ENCODE measurements at regions not wholly inside any gene's neighbourhood (a gene's known extent, or its start where the extent isn't known, plus 50 kb on each side); places are given as distances from the start of the nearest gene placed in this dataset.

DNA sequence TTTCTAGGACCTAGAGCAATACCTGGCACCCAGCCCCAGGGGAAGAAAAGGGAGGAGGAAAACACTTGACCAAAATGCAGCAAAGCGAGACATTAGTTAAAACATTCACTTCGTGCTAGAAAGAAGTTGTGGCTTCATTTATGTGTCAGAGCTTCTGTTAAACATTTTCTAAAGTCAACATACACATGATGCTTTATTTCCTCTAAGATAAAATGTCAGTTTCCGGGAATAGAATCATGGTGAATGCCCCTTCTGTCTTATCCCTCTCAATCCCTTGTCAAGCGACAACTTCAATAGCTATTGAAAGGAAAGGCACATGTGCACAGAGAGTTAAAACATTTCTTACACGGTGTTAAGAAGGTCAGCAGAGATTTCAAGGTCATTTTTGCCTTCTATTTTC lies 404.6 kb upstream of the CWC22 start:
- TF ChIP-seq, protein P1, sequence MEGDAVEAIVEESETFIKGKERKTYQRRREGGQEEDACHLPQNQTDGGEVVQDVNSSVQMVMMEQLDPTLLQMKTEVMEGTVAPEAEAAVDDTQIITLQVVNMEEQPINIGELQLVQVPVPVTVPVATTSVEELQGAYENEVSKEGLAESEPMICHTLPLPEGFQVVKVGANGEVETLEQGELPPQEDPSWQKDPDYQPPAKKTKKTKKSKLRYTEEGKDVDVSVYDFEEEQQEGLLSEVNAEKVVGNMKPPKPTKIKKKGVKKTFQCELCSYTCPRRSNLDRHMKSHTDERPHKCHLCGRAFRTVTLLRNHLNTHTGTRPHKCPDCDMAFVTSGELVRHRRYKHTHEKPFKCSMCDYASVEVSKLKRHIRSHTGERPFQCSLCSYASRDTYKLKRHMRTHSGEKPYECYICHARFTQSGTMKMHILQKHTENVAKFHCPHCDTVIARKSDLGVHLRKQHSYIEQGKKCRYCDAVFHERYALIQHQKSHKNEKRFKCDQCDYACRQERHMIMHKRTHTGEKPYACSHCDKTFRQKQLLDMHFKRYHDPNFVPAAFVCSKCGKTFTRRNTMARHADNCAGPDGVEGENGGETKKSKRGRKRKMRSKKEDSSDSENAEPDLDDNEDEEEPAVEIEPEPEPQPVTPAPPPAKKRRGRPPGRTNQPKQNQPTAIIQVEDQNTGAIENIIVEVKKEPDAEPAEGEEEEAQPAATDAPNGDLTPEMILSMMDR (IDR thresholded peaks at IDR 0.05; ENCODE audit: insufficient read depth, missing control alignments): no peak
- DNase-seq (ENCODE audit: insufficient read length, low spot score) (no peak), FAIRE-seq (peak; percentile 64)

DNA sequence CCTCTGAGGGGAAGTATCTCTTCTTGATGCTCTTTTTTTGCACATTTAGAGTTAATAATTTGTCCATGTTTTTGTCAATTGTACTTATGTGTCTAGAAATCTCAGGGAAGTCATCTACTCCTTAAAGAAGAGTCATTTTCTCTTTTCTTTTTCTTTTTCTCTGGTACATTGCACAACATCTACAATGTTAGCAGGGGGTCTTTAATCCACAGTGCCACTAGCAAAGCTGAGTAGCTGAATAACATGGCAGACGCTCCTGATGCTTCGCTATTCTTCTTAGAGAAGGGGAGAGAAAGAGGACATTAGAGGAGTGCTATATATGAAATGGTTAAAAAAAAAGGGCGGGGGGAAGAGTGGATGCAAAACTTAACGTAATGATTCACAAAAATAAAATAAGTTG lies 399.6 kb upstream of the CWC22 start:
- FAIRE-seq (no peak), DNase-seq (ENCODE audit: insufficient read length, low spot score) (no peak)
- TF ChIP-seq, protein P1 (IDR thresholded peaks at IDR 0.05; ENCODE audit: insufficient read depth, missing control alignments): no peak

DNA sequence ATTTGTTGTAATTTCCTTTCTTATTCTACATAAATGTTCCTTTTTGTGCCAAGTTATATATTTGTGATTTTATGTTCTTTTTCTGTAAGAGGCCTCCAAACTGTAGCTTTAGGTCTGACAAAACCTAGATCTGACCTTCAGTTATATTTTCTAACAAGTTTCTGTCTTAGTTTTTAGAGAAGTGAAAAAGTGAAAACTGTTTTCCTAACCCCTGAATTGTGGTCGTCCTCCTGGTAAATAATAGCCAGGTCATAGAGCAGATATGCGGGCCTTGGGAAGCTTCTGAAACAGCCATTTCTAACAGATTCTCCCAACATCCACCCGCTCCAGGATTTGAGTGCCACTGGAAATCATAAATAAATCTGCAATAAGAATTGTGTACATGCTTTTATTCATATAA lies 398.4 kb upstream of the CWC22 start:
- DNase-seq (ENCODE audit: insufficient read length, low spot score): no peak
- TF ChIP-seq, protein P1 (IDR thresholded peaks at IDR 0.05; ENCODE audit: insufficient read depth, missing control alignments): no peak
- no peak for FAIRE-seq

DNA sequence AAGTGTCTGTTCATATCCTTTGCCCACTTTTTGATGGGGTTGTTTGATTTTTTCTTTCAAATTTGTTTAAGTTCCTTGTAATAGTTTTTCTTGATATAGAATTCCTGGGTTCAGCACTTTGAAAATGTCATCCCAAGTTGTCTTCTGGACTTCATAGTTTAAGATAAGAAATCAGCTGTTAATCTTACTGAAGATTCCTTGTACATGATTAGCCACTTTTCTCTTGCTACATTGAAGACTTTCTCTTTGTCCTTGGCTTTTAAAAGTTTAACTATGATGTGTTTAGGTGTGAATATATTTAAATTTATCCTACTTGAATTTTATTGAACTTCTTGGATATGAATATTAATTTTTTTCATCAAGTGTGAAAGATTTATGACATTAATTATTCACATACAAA lies 387.2 kb upstream of the CWC22 start:
- DNase-seq (ENCODE audit: insufficient read length, low spot score) (no peak), FAIRE-seq (no peak)
- TF ChIP-seq, protein P1 (IDR thresholded peaks at IDR 0.05; ENCODE audit: insufficient read depth, missing control alignments): no peak

DNA sequence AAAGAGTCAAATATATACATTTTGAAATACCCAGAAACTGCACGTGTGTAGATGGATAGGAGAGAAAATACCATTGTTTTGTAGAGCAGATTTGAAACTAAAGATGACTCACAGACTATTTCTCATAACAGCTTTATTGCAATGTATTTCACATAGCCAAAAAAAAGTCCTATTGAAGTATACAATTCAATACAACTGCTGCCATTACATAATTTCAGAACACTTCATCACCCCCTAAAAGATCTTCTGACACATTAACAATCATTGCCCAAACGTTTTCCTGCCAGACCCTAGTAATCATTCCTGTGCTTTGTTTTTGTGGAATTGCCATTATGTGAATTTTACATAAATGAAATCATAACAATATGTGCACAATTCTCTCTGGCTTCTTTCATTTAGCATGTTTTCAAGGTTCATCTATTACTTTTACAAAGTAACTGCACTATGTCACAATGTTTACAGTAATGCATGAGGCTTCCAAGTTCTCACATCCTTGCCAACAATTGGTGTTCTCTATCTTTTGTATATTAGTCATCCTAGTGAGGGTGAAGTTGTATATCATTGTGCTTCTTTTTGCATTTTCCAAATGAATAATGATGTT lies 378.6 kb upstream of the CWC22 start:
- no peak for DNase-seq (ENCODE audit: insufficient read length, low spot score)

DNA sequence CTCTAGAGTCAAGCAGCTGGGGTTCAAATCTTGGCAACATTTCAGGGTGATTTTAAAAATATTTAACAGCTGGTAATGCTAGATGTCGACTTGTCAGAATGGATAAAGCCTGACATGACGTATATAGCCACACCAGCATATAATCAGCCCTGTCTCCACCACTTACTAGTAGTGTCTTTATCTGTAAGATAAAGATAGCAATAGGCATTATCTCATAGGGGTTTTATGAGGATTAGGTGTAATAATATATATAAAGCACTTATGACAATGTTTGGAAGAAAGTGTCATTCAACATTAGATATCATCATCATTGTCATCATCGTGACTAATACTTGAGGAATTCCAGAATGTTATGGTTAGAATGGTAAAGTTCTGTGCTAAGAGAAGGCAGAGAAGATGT lies 369.0 kb upstream of the CWC22 start:
- no peak for FAIRE-seq
- DNase-seq (ENCODE audit: insufficient read length, low spot score): no peak
- TF ChIP-seq, protein P1 (IDR thresholded peaks at IDR 0.05; ENCODE audit: insufficient read depth, missing control alignments): no peak

More for the DNA sequence above, 378.6 kb upstream of the CWC22 start:
- TF ChIP-seq, protein P1 (IDR thresholded peaks at IDR 0.05; ENCODE audit: insufficient read depth, missing control alignments): no peak
- FAIRE-seq: peak; percentile 51

DNA sequence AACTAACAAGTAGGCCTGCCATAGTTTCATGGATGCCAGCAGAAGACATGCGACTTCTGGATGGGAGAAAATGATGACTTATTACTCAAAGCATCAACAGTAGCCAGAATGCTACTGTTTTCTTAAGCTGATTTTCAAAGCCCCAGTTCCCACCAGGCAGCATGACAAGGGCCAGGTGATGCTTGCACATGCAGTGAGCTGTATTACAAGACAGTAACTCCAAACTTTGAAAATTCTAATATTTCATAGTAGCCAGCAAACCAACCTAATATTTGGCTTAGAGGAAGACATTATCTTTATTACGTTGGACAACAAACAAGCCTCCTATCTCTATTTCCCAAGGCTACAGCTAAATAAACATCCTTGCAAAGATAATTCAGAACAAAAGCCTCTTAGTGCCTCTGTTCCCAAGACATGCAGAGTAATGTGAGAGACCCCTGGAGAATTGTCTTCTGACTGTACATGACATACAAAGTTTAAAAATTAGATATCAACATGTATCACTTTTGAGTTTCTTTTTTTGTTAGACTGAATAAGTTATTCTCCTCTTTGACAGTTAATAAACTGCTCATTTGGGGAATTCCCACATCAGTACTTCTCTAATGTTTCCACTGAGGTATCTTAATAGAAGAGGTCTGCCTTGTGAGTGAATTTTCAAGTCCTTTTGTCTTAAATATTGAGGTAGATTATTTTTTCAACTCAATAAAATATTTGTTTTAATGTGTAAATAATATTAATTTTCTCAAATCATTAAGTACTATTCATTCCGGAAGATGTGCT lies 367.6 kb upstream of the CWC22 start:
- TF ChIP-seq, protein P1 (IDR thresholded peaks at IDR 0.05; ENCODE audit: insufficient read depth, missing control alignments): no peak
- FAIRE-seq (no peak), DNase-seq (ENCODE audit: insufficient read length, low spot score) (no peak)

Data from D721Med (cell line).